Kidney glomerular epithelial cell (primary cell): ENCODE measurements at regions not wholly inside any gene's neighbourhood (a gene's known extent, or its start where the extent isn't known, plus 50 kb on each side); places are given as distances from the start of the nearest gene placed in this dataset.
"Not testable (repeated sequence)": the region's sequence is repeated elsewhere in the genome, so short reads cannot be mapped to it uniquely, and the experiment has no call there.

Source experiments
- DNase-seq: peaks from one replicate; lab custom pipeline; 2025; lab: John Stamatoyannopoulos, UW

DNA sequence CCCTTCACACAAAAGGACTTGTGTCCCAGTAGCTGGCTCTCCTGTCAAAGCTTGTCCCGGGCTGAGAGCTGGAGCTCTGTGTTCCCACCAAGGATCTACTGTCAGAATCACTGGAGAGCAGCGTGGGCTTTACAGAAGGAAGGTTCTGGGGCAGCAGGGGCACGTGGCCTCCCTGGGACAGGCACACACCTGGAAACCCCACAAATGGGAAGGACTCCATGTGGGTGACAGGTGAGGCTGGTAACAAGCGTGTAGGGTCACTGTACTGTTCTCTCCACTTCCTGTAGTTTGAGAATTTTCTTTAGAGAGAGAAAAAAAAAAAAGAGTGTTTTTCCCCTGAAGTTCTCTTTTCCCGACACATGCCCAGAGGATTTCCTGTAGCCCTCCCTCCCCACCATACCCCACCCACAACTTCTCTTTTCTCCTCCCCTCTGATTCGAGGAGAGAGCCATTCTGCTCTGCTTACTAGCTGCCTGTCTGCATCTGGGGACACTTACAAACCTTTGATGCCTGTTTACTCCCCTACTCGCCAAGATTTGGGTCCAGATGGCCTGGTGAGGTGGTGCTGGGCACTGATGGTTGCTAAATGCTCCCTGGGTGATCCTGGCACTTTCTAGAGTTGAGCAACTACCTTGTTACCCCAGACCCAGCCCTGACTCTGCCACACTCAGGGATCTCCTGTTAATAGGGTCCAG, 84.1 kb upstream of the SIRPA start:
- no peak for DNase-seq

DNA sequence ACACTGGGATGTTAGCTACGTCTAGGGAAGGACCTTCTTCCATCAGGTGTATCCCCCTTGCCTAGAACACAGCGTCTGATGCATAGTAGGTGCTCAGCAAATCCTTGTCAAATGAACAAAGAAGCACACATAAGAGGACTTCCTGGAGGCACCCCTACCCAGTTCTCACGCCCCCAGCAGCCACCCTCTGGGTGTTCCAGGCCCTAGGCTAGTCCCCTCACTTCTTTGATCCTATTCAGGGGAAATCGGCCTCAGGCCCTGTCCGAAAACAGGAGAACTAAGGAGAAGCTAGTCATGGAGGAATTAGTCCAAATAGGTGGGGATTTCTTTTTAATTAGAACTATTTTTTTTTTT, 84.7 kb upstream of the SIRPA start:
- DNase-seq: no peak

DNA sequence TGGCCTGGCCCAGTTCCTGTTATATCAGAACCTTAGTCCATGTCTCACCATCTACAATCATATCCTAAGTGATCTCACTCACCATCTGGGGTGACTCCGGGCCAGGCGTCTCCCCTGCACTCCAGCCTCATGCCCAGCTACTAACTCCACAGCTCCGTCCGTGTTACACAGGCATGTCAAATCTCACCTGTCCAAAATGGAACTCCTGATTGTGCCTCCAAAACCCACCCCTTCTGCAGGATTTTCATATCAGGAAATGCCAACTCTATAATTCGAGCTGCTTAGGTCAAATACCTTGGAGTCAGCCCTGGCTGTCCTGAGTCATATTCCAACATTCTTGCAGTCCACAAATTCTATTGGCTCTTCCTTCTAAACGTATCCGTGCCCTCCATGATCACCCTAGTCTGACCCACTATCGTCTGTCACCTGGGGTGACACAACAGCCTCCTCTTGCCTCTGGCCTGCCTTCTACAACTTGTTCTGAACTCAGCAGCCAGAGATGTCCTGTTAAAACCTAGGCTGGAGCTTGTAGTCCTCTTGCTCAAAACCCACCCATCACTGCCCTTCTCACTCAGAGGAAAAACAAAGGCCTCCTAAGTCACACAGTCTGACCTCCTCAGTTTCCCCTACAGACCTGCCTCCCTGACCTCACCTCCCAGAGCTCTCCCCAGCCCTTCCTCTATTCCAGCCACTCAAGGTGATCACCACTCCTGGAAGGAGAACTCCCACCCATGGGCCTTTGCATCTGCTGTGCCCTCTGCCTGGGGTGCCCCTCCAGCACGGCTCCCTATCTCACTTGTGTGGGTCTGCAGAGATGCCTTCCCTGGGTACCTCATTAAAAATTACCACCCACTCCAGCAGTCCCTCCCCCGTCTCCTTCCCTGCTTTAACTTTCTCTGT, 85.3 kb upstream of the SIRPA start:
- DNase-seq: peak; percentile 93

DNA sequence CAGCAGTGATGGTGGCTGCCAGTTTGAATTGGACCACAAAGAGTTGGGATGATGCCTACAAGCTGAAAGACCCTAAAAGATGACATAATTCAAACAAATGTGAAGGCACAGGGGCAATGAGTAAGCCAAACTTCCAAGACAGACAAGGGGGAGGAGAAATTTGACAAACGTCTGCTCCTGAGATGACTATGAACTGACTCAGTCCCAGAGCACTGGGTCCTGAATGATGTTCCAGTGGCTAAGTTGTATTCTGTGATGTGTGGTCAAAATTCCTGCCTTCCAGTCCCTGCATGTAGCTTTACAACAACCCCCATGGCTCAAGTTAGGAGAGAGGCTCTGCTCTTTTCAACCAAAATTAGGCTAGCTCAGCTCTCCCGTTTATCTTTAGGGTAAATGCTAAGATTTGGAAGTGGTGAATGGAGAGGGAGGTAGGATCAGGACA, 86.1 kb upstream of the SIRPA start:
- DNase-seq: peak; percentile 95

DNA sequence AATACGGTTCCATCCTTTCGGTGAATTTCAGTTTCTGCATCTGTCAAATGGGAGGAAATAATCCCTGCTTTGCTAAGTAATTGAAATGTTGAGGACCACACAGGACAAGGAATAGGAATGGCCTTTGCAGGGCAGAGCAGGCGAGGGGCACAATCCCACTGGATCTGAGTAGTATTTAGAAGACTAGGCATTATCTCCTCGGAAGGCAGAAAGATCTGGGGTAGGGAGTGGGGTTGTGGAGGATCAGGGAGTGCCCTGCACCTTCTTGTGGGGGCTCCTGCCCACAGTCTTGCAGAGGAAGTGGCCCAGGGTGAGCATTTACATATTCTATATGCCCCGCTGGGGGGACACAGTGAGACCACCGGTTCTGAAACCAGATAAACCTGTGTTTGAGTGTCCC, 87.1 kb upstream of the SIRPA start:
- no peak for DNase-seq

DNA sequence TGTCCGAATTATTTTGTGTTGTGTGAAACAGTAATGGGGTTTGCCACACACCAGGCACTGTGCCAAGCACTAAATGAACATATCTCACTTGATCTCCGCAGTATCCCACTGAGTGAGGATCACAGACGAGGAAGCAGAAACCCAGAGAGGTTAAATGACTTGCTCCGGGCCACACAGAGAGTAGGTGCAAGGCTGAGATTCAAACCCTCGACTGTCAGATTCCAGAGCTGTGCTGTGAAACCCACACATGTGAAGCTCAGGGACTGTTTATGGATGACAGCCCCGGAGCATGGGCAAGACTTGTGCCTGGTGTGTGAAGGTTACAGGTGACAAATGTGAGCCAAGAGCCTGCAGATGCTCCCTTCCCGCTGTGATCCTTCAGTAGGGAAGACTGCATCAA, 87.8 kb upstream of the SIRPA start:
- DNase-seq: no peak

DNA sequence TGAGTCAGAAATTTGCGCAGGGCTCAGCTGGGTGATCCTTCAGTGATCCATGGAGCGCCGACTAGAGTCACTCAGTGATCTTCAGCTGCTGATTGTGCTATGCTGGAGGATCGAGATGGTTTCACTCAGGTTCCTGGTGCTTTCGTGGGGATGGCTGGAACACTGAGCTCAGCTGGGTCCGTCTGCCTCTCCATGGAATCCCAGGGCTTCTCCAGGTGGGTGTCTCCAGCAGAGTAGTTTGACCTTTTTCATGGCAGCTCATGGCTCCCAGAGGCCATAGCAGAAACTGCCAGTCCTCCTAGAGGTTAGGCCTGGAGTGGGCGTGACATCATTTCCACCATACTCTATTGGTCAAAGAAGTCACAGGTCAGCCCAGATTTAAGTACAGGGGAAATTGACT, 88.8 kb upstream of the SIRPA start:
- no peak for DNase-seq

DNA sequence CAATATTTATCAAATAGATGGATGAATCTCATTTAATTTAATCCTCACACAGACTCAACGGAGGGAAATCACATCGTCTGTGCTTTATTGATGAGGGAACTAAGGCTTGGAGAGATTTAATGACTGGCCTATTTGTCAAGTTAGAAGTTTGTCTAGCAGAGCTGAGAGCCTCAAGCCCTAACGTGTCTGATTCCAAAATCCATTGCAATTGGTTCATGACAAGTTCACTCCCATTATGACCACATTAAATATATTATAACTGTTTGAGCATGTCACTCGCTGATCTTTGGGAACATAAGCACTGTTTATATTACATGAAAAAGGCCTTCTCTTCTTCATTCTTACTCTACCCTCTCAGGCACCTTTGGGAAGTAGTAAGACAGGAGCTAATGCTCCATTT, 89.4 kb upstream of the SIRPA start:
- DNase-seq: no peak

DNA sequence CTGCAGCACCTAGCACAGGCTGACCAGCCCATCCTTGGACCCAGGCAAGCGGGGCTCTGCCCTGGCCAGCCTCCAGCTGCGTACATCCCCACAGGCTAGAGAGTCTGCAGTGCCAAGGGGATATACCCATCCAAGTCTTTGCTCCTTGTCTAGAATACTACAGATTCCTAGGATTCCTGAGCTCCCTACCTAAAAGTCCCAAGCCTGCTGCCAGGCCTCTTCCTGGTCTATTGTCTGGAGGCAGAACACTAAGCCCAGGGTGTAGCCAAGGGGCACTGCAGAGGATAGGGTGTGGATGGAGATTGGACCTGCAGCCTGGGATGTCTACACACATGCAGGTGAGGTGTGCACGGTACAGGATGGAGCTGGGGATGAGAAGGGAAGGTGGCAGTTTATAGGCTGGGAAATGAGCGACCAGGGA, 90.0 kb upstream of the SIRPA start:
- peak; percentile 36 for DNase-seq

DNA sequence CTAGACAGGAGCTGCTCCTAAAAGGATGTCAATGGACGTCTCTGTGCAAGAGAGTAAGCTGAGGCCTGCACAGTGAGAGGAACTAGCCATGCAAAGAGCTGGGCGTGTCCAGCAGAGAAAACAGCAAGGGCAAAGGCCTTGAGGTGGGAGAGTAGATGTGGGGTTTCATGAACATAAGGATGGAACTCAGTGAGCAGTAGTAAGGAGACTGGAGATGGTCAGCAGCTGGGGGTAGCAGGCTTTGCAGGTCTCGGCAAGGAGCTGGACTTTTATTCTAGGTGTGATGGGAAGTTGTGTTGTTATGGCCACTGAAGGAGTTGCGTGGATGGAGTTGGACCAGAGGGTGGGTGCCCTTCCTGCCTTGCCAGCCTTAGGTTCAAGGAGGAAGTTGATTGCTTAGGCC, 90.7 kb upstream of the SIRPA start:
- no peak for DNase-seq

DNA sequence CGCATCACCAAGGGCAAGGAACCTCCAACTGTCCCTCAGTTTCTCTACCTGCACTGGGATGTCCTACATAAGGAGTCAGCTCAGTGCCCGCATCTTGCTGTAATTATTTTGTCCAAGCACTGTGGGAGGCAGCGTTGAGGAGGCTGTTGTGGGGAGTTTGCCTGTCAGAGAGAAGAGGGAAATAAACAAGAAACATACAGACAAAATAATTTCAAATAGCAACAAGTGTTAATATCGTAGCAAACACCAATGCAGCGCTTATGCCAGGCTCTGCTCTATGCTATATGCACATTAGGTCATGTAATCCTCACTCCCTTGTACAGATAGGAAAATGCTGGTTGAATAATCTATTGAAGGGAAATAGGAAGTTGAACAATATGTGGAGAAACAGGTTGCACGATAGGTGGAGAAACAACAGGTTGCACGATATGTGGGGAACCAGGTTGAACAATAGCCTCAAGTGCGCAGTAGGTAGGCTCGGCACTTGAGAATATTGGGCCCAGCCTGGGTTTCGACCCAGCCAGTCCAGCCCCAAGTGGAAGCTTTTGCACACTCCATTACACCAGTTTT, 91.2 kb upstream of the SIRPA start:
- no peak for DNase-seq

DNA sequence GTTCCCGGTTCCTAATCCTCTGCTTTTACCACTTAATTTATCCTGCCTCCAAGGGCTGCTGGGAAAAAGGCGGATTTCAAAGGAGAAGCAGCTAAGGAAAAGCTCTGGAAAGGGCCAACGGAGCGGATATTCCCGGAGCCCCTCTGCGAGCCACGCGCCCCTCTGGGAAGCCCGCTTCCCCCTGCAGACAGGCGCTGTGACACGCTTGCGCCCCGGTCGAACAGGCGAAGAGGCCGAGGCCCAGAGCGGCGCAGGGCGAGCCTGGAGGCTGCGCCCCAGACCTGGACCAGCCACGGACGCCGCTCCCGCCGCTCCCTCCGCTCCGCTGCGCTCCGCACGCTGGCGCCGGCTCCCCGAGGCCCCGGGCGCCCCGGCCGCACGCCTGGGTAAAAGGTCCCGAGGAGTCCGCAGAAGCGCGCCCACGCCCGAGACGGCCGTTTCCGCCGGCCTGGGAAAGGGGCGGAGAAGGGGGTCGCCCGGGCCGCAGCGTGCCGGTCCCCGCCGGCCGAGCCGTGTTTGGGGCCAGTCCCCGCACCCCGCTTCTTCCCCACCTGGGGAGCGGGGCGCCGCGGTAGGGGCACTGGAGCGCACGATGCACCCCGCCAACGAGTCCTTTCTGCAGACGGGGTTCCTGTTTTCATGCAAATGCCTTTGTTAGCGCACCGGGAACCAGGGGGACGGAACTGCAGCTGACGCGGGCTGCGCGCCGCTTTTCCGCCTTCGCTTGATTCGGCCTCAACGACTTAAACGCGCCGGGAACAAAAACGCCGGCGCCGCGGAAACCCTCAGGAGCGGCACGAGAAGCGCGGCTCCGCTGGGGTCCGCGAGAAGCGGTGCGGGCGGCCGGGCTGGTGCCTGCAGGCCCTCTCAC, 91.9 kb upstream of the SIRPA start:
- DNase-seq: no peak

DNA sequence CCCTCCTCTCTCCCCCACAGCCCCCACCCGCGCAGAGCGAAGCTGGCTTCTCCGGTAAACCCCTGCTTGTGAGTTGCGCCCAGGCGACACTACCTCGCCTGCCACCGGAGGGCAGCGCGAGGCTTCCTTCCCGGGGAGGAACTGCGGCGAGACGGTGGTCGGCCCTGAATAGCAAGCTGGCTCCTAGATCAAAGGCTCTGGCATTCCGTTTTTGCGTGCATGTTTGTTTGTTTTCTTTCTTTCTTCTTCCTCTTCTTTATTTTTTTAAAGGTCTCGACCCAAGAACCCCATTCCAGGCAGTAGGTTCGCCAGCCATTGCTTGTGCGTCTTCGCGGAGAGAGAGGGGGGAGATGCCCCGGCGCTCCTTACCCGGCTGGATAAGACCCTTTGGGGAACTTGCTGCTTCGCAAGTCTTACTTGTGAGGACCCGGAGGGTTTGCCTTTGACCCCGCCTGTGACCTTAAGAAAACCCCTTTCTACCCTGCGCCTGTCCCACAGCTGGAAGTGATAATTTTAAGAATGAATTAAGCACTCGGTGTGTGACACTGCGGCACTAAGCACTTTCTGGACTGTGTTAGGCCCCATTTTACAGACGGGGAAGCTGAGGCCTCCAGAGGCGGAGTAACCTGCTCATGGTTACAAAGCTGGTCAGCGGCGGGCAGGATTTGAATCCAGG, 92.7 kb upstream of the SIRPA start:
- DNase-seq: peak; percentile 49

DNA sequence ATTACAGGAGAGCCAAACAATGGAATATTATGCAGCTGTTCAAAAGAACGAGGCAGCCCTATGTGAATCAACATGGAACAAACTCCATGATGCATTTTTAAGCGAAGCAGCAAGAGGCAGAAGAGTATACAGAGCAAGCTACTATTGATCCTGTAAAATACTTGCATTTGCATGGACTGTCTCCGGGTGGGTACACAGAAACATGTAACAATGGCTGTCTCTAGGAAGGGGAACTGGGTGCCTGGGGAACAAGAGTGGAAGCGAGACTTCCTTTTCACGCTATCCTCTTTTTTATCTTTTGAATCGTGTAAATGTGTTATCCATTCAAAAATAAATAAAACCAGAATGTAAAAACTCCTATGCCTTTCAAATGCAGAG, 93.3 kb upstream of the SIRPA start:
- no peak for DNase-seq

DNA sequence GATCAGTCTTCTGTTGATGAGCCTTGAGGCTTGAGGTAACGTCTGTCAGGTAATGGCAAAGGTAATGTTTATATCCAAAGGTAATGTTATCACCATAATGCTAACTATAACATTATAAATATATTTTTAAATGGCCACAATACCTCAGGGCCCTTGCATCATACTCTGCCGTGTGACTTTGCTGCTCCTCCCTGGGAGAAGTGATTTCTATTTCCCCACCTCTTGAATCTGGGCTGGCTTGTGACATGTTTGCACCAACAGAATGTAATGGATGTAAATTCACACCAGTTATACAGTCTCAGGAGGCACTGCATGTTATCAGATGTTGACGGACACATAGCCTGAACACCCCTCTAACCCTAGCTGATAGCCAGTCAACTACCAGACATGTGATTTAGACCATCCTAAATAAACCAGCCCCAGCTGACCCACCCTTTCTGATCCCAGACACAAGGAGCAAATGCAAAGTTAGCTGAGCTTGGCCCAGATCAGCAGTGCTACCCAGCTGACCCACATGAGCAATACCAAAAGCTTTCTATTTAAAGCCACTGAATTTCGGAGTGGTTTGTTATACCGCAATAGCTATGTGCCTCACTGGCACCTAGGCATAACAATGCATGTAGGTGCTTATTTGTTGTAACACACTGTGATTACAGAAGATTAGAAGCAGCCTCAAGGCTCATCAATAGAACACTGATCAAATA, 93.8 kb upstream of the SIRPA start:
- no peak for DNase-seq

DNA sequence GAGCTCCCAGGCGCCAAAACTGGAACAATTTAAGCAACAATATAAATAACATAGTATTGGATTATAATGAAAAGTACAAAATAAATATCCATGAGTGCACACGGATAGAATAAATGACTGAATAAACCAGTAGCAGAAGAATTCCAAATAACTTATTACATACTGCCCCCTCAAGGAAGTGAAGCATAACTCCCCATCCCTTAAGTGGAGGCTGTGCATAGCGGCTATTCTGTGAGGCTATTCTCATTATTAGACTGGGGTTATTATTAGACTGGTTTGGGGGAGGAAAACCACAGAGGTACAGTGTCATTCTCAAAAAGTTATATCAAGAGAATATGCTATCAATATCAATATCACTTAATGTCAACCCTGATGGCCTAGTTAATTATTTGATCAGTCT, 94.4 kb upstream of the SIRPA start:
- DNase-seq: peak; percentile 42

DNA sequence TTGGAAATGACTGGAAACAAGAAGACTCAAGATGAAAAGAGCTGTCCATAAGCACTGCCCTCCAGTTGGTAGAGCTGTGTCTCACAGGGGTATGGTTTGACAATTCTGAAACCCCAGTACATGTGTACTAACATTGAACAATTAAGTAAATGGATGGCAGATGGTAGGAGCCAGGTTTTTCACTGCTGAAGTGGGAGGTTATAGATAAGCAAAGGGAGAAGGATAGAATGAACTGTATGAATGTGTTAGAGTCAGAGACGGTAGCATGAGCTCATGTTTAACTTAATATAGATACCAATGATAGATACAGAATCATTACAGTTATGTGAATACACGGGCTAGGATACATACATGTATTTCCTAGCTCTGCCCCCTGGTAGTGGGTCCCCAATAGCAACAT, 95.0 kb upstream of the SIRPA start:
- no peak for DNase-seq

DNA sequence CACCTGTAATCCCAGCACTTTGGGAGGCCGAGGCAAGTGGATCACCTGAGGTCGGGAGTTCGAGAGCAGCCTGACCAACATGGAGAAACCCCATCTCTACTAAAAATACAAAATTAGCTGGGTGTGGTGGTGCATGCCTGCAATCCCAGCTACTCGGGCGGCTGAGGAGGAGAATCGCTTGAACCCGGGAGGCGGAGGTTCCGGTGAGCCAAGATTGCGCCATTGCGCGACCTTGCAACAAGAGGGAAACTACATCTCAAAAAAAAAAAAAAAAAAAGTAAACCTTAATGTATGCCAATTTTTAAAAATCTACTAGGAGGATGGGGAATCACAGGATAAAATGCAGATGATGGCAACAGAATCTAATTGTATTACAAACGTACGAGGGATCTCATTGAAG, 95.5 kb upstream of the SIRPA start:
- DNase-seq: not testable (repeated sequence)

DNA sequence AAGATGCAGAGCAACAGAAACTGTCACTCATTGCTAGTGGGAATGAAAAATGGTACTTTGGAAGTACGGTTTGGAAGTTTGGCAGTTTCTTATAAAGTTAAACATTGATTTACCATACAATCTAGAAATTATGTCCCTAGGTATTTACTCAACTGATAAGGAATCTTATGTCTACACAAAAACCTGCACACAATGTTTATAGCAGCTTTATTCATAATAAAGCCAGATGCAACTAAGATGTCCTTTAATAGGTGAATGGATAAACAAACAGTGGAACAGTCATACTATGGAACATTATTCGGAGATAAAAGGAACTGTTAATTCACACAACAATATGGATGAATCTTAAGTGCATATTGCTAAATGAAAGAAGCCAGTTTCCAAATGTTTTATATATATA, 96.2 kb upstream of the SIRPA start:
- no peak for DNase-seq

DNA sequence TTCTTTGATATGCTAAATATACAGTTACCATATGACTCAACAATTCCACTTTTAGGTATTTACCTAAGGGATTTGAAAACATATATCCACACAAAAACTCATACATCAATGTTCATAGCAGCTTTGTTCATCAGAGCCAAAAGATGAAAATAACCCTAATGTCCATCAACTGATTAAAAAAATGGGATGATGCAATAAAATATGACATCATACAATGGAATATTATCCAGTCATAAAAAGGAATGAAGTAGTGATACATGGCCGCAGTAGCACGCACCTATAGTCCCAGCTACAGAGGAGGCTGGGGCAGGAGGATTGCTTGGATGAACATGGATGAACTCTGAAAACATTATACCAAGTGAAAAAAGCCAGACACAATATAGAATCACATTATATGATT, 101.4 kb upstream of the SIRPA start:
- no peak for DNase-seq

DNA sequence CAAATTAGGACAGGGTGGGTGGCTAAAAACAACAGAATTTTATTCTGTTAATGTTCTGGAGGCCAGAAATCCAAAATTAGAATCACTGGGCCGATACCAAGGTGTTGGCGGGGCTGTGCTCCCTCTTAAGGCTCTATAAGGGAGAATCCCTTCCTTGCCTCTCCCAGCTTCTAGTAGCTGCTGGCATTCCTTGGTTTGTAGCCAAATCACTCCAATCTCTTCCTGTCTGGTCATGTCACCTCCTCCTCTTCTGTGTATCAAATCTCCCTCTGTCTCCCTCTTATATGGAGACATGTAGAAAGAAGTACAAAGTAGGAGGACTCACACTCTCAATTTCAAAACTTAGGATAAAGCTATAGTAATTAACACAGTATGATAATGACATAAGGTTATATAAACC, 102.9 kb upstream of the SIRPA start:
- DNase-seq: no peak
